ENCODE measurements at regions not wholly inside any gene's neighbourhood (a gene's known extent, or its start where the extent isn't known, plus 50 kb on each side); places are given as distances from the start of the nearest gene placed in this dataset.

- Histone ChIP-seq H3K4me3 (no peak overlapping the region), H3K27me3 (replicated peaks; ENCODE audit: insufficient read depth) (no peaks in the 10 kb centered on the region), H3K27ac (no peak overlapping the region), H3K4me1 (replicated peaks) (no peaks in the 10 kb centered on the region), H3K36me3 (no peaks in the 10 kb centered on the region), H3K9me3 (no peaks in the 10 kb centered on the region)
- intact Hi-C loops (cut with DNase I) = no loop called here
- no peak for DNase-seq (ENCODE audit: low spot score)
- 86% methylated on average over 1 of the region's 1 CpG for WGBS
- TF ChIP-seq CTCF (IDR thresholded peaks at IDR 0.05) (no peak), POLR2A (IDR thresholded peaks at IDR 0.05) (no peak), POLR2AphosphoS5 (IDR thresholded peaks at IDR 0.05) (no peak)
Measured at GRCh38 chr14:29108908-29109307, 342.3 kb downstream of the FOXG1 start.

DNA sequence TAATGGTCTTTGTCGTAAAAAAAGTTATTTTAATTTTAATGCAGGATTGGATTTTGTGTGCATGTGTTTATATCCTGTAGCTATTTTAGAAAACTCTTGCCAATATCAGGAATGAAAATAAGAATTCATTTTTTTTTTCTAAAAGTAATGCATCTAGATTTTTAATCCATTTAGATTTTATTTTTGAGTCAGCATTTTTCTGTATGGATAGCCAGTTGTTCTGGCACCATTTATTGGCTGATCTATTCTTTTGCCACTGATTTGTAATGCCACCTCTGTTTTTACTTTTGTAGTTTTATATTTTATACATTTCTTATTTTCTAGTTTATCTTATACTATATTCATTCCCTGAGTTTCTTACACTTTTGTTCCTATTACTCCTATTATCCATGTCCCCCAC, 343.0 kb downstream of the FOXG1 start:
- intact Hi-C loops (cut with DNase I) = no loop called here
- TF ChIP-seq POLR2A (IDR thresholded peaks at IDR 0.05) = no peak
- TF ChIP-seq POLR2AphosphoS5 (IDR thresholded peaks at IDR 0.05) = no peak
- TF ChIP-seq CTCF (IDR thresholded peaks at IDR 0.05) = no peak
- no peaks in the 10 kb centered on the region for H3K36me3 ChIP-seq
- no peak overlapping the region for H3K27ac ChIP-seq
- H3K27me3 ChIP-seq (replicated peaks; ENCODE audit: insufficient read depth) = no peaks in the 10 kb centered on the region
- no peak overlapping the region for H3K4me3 ChIP-seq
- H3K4me1 ChIP-seq (replicated peaks) = no peaks in the 10 kb centered on the region
- WGBS = 90% methylated on average over 1 of the region's 1 CpG
- no peak for DNase-seq (ENCODE audit: low spot score)
- H3K9me3 ChIP-seq = no peaks in the 10 kb centered on the region

- DNase-seq (ENCODE audit: low spot score) = no peak
- H3K9me3 ChIP-seq = no peaks in the 10 kb centered on the region
- intact Hi-C loops (cut with DNase I) = no loop called here
- H3K36me3 ChIP-seq = no peaks in the 10 kb centered on the region
- 12% methylated on average over 3 of the region's 3 CpGs for WGBS
- no peaks in the 10 kb centered on the region for H3K27me3 ChIP-seq (replicated peaks; ENCODE audit: insufficient read depth)
- TF ChIP-seq CTCF (IDR thresholded peaks at IDR 0.05) (no peak), POLR2AphosphoS5 (IDR thresholded peaks at IDR 0.05) (no peak)
- no peak overlapping the region for H3K27ac ChIP-seq
- no peak overlapping the region for H3K4me3 ChIP-seq
- H3K4me1 ChIP-seq (replicated peaks) = no peaks in the 10 kb centered on the region
Measured at GRCh38 chr14:29111554-29111953, 345.0 kb downstream of the FOXG1 start.

DNA sequence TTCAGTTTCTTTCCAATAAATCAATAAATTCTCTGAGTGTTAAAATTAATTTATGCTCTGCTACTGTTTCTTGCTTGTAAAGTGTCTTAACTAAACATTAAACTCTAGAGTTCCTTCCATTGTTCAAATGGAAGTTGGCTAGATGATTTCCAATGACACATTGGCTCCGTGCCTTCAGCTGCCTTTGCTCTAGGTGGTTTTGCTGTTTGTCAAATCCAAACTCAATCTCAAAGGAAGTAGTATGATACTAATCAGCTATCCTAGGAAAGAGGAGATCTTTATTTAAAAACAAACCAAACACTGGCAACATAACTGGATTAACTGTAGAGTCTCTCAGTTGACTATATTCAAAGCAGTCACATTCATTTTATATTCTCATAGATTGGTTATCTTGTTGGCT, 356.4 kb downstream of the FOXG1 start:
- intact Hi-C loops (cut with DNase I) = no loop called here
- no peaks in the 10 kb centered on the region for H3K27me3 ChIP-seq (replicated peaks; ENCODE audit: insufficient read depth)
- no peak overlapping the region for H3K27ac ChIP-seq
- H3K4me3 ChIP-seq = no peak overlapping the region
- no peak for DNase-seq (ENCODE audit: low spot score)
- 24% methylated on average over 1 of the region's 1 CpG for WGBS
- TF ChIP-seq CTCF (IDR thresholded peaks at IDR 0.05) (no peak), POLR2AphosphoS5 (IDR thresholded peaks at IDR 0.05) (no peak), POLR2A (IDR thresholded peaks at IDR 0.05) (no peak)
- H3K36me3 ChIP-seq = no peaks in the 10 kb centered on the region
- H3K9me3 ChIP-seq = no peaks in the 10 kb centered on the region
- no peaks in the 10 kb centered on the region for H3K4me1 ChIP-seq (replicated peaks)

- Histone ChIP-seq H3K27me3 (replicated peaks; ENCODE audit: insufficient read depth) (no peaks in the 10 kb centered on the region), H3K9me3 (no peaks in the 10 kb centered on the region), H3K36me3 (no peaks in the 10 kb centered on the region), H3K27ac (no peak overlapping the region), H3K4me1 (replicated peaks) (no peaks in the 10 kb centered on the region), H3K4me3 (no peak overlapping the region)
- DNase-seq (ENCODE audit: low spot score) = no peak
- TF ChIP-seq POLR2A (IDR thresholded peaks at IDR 0.05) (no peak), POLR2AphosphoS5 (IDR thresholded peaks at IDR 0.05) (no peak), CTCF (IDR thresholded peaks at IDR 0.05) (no peak)
- intact Hi-C loops (cut with DNase I) = no loop called here
- WGBS = 90% methylated on average over 4 of the region's 4 CpGs
Measured at GRCh38 chr14:29126361-29126760, 359.8 kb downstream of the FOXG1 start.
